ENCODE measurements at regions not wholly inside any gene's neighbourhood (a gene's known extent, or its start where the extent isn't known, plus 50 kb on each side); places are given as distances from the start of the nearest gene placed in this dataset.

DNA sequence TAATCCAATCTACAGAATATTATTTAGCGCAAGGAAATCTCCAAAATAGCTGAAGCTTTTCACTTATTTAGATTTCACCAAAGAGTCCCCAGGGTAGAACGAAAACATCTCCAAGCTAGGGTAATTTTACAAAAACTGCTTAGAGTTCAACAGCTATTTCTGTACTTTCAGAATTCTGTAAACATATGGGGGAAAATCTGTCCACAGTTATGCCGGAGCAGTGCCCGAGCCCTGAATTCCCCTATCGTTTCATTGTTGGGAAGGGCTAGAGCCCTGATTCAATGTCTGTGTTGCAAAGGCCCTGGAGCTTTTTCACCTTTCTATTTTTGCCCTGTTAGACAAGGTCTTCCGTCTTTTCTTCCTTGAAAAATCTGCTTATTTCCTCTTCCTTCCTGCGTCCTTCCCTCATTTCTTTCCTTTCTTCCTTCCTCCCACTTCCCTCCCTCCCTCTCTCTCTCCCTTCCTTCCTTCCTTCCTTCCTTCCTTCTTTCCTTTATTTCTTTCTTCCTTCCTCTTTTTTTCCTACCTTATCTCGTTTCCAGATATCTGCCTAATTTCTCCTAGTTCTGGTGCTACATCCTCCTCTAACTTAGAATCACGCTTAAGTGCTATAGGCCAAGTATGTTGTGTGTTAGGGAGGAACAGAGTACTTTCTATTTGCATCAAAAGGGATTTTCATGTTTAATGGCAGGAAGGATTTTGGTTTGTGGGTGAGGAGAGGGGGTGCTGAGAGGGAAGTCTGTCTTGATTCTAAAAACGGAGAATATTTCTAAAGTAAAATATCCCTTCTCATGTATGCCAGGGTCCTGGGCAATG is 122.5 kb upstream of the BMP2 start:
- Histone ChIP-seq H3K27me3 (replicated peaks in 1 of 7) (no peaks in the 10 kb centered on the region), H3K4me3 (no peak overlapping the region), H3K4me1 (peaks cover 0 to 6% (median 0%) of the 10 kb centered on the region in 6 donors), H3K36me3 (no peaks in the 10 kb centered on the region), H3K9me3 (peaks cover 0 to 5% (median 0%) of the 10 kb centered on the region in 8 donors), H3K27ac (peak overlapping the region in 3 of 8 donors; percentile 15 to 49 (median 37))
- no peak for DNase-seq
- 35 to 60% (median 42%) methylated on average over 10 of the region's 10 CpGs for WGBS, 5 donors
- TF ChIP-seq POLR2AphosphoS5 (IDR thresholded peaks at IDR 0.05) (no peak), CTCF (IDR thresholded peaks at IDR 0.05 in 8 of 11, conservative IDR thresholded peaks at IDR 0.05 in 3 of 11) (no peak), POLR2A (IDR thresholded peaks at IDR 0.05) (no peak)
- intact Hi-C loops (cut with DNase I; ENCODE audit: low total_unique reads), result no loop called here

DNA sequence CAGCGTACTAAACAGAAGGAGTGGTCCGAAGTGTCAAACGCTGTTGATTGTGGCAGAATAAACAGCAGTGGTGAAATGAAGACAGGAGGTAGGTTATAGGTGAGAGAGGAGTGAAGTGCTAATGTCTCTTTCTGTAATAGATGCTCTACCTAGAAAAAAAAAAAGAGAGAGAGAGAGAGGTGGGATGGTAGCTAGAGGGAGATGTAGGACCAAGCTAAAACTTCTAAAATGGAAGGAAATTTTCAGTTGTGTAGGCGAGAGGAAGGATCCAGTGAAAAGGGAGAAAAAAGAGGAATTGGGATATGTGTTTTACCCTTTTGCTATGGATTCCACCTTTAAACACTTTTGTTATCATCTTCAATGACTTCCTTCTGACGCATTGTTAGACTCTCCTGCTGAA is 126.5 kb upstream of the BMP2 start:
- intact Hi-C loops (cut with DNase I; ENCODE audit: low total_unique reads), result no loop called here
- Histone ChIP-seq H3K36me3 (no peaks in the 10 kb centered on the region), H3K9me3 (no peaks in the 10 kb centered on the region), H3K4me1 (peaks cover 0 to 13% (median 0%) of the 10 kb centered on the region in 6 donors), H3K27me3 (replicated peaks in 1 of 7) (no peaks in the 10 kb centered on the region), H3K27ac (no peak overlapping the region), H3K4me3 (no peak overlapping the region)
- 62 to 85% (median 70%) methylated on average over 5 of the region's 5 CpGs for WGBS, 5 donors
- TF ChIP-seq POLR2AphosphoS5 (IDR thresholded peaks at IDR 0.05) (no peak), CTCF (IDR thresholded peaks at IDR 0.05 in 8 of 11, conservative IDR thresholded peaks at IDR 0.05 in 3 of 11) (no peak), POLR2A (IDR thresholded peaks at IDR 0.05) (no peak)
- no peak for DNase-seq

GRCh38 chr20:6637160-6637579 is 130.3 kb upstream of the BMP2 start:
- no peak overlapping the region for H3K4me3 ChIP-seq
- H3K27ac ChIP-seq, result no peak overlapping the region
- no peaks in the 10 kb centered on the region for H3K27me3 ChIP-seq (replicated peaks in 1 of 7)
- intact Hi-C loops (cut with DNase I; ENCODE audit: low total_unique reads), result no loop called here
- TF ChIP-seq CTCF (IDR thresholded peaks at IDR 0.05 in 8 of 11, conservative IDR thresholded peaks at IDR 0.05 in 3 of 11), result no peak
- TF ChIP-seq POLR2AphosphoS5 (IDR thresholded peaks at IDR 0.05), result no peak
- TF ChIP-seq POLR2A (IDR thresholded peaks at IDR 0.05), result no peak
- peaks cover 0 to 9% (median 0%) of the 10 kb centered on the region in 6 donors for H3K4me1 ChIP-seq
- DNase-seq, result no peak
- H3K36me3 ChIP-seq, result no peaks in the 10 kb centered on the region
- H3K9me3 ChIP-seq, result no peaks in the 10 kb centered on the region

DNA sequence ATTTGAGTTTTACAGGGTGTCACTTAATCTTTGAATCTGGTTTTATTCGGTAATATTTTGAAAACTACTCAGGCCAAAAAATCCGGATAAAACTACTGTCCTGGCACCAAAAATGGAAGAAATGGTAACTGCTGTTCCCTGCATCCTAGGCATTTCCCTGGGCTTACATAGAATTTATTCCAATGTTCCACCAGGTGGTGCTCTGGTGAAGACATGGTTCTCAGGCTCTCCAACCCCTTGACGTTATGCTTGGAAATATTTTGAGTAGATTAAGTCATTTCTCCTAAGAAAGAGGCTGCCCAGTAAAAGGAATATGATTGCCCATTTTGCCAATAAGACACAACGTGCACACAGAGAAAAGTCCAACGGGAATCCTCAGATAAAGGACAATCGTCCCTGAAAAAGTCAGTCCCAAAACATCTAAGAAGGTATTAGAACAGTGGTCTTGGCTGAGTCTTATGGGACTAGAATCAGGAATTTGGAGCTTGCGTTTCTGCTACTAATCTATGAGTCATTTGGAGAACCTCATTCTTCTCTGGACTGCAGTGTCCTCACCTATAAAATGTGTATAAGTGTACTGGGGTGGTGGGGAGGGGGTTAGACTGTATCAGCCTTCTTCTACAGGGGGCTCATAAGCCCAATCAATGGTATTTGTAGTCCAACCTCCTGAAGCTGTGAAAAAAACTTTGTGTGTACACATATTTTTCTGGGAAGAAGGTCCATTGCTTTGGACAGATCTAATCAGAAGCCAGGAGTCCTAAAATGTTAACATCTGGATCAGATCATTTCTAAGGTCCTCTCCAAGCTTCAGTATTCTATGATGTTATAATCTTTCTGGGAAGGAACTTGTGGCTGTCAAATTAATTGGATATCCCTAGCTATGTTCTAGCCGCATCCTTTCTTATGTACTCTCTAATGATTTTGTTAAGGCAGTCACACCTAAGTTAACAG is 131.0 kb upstream of the BMP2 start:
- TF ChIP-seq CTCF (IDR thresholded peaks at IDR 0.05 in 8 of 11, conservative IDR thresholded peaks at IDR 0.05 in 3 of 11), result peak in 7 of 11 experiments; percentile 26 to 62 (median 58)
- TF ChIP-seq POLR2A (IDR thresholded peaks at IDR 0.05), result no peak
- Histone ChIP-seq H3K27me3 (replicated peaks in 1 of 7) (no peaks in the 10 kb centered on the region), H3K4me1 (peaks cover 0 to 9% (median 0%) of the 10 kb centered on the region in 6 donors), H3K9me3 (no peaks in the 10 kb centered on the region), H3K27ac (no peak overlapping the region), H3K4me3 (no peak overlapping the region), H3K36me3 (no peaks in the 10 kb centered on the region)
- WGBS, 5 donors, result 46 to 59% (median 52%) methylated on average over 8 of the region's 8 CpGs
- DNase-seq, result no peak
- intact Hi-C loops (cut with DNase I; ENCODE audit: low total_unique reads), result no loop called here

Measured in spleen (tissue), 11 donors.